BJ (cell line): ENCODE measurements at regions not wholly inside any gene's neighbourhood (a gene's known extent, or its start where the extent isn't known, plus 50 kb on each side); places are given as distances from the start of the nearest gene placed in this dataset.

ENCODE experiments used
- CTCF ChIA-PET: fragments of 350-600 bp; formaldehyde crosslinking; extraction: SDS; loops from one replicate; lab custom pipeline; 2021; ENCODE audit warnings: antibody characterized with exemption, inconsistent platforms; lab: Yijun Ruan, JAX
- POLR2A ChIA-PET: fragments of 300-600 bp; sonication (Branson Sonifier 250); formaldehyde crosslinking; extraction: SDS; loops from one replicate; lab custom pipeline; 2021; ENCODE audit warnings: antibody characterized with exemption; lab: Charles Lee
- DNase-seq: peaks from one replicate; pipeline ENCODE4 v3.0.0-alpha.2; 2011; ENCODE audit warnings: low read depth
- H3K27me3 ChIP-seq: 2 replicates; pipeline ENCODE4 v1.6.0; 2011; ENCODE audit warnings: low read length; ENCODE audit not compliant: control insufficient read depth, insufficient read depth
- H3K36me3 ChIP-seq: 2 replicates; pipeline ENCODE4 v1.5.1; 2011; ENCODE audit warnings: low read length; ENCODE audit not compliant: control insufficient read depth, insufficient read depth
- H3K4me3 ChIP-seq: 2 replicates; pipeline ENCODE4 v1.5.1; 2011; ENCODE audit warnings: low read depth, mild to moderate bottlenecking, control low read depth, low read length
- CTCF ChIP-seq: IDR thresholded peaks from 2 replicates; pipeline ENCODE4 v1.5.1; 2011; ENCODE audit warnings: low read depth, mild to moderate bottlenecking, control low read depth, inconsistent platforms, low read length, moderate library complexity; ENCODE audit not compliant: insufficient read depth

GRCh38 chr2:121906170-121906569, 150.7 kb downstream of the TSN start:
- DNase-seq: no peak
- ChIA-PET CTCF (interaction anchor here (0.9 kb wide), 1 partner anchor 11 kb away, joined by 4 read pairs; no protein-coding TSS in a partner anchor), POLR2A (no interaction called here)
- TF ChIP-seq CTCF: no peak
- Histone ChIP-seq H3K4me3 (no peak overlapping the region), H3K27me3 (peaks cover 2% of the 10 kb centered on the region), H3K36me3 (no peaks in the 10 kb centered on the region)

- no peak for TF ChIP-seq CTCF
- POLR2A ChIA-PET: no interaction called here
- DNase-seq: no peak
- H3K36me3 ChIP-seq: no peaks in the 10 kb centered on the region
- H3K27me3 ChIP-seq: peaks cover 2% of the 10 kb centered on the region
- H3K4me3 ChIP-seq: no peak overlapping the region
- CTCF ChIA-PET: no interaction called here
Observed at GRCh38 chr2:121907928-121908327, 152.5 kb downstream of the TSN start.

GRCh38 chr2:121910139-121910538, 154.7 kb downstream of the TSN start:
- ChIA-PET POLR2A (no interaction called here), CTCF (interaction anchor here (1.7 kb wide), 1 partner anchor 13 kb away, joined by 5 read pairs; no protein-coding TSS in a partner anchor)
- H3K36me3 ChIP-seq: no peaks in the 10 kb centered on the region
- H3K4me3 ChIP-seq: no peak overlapping the region
- TF ChIP-seq CTCF: no peak
- DNase-seq: no peak
- H3K27me3 ChIP-seq: no peaks in the 10 kb centered on the region; the same call in 1 of the 2 replicates

GRCh38 chr2:121911036-121911435, 155.6 kb downstream of the TSN start:
- H3K36me3 ChIP-seq: no peaks in the 10 kb centered on the region
- no peak for DNase-seq
- TF ChIP-seq CTCF: no peak
- CTCF ChIA-PET: no interaction called here
- POLR2A ChIA-PET: no interaction called here
- H3K4me3 ChIP-seq: no peak overlapping the region
- no peaks in the 10 kb centered on the region; the same call in 1 of the 2 replicates for H3K27me3 ChIP-seq

- H3K27me3 ChIP-seq: no peaks in the 10 kb centered on the region
- H3K4me3 ChIP-seq: no peak overlapping the region
- ChIA-PET CTCF (interaction anchor here (0.9 to 2.0 kb wide), 3 partner anchors 11 to 23 kb away, joined by 4 to 6 read pairs (median 5); no protein-coding TSS in a partner anchor), POLR2A (no interaction called here)
- no peak for DNase-seq
- H3K36me3 ChIP-seq: no peaks in the 10 kb centered on the region
- no peak for TF ChIP-seq CTCF
Observed at GRCh38 chr2:121917143-121917542, 161.7 kb downstream of the TSN start.
